ENCODE measurements at regions not wholly inside any gene's neighbourhood (a gene's known extent, or its start where the extent isn't known, plus 50 kb on each side); places are given as distances from the start of the nearest gene placed in this dataset.

DNA sequence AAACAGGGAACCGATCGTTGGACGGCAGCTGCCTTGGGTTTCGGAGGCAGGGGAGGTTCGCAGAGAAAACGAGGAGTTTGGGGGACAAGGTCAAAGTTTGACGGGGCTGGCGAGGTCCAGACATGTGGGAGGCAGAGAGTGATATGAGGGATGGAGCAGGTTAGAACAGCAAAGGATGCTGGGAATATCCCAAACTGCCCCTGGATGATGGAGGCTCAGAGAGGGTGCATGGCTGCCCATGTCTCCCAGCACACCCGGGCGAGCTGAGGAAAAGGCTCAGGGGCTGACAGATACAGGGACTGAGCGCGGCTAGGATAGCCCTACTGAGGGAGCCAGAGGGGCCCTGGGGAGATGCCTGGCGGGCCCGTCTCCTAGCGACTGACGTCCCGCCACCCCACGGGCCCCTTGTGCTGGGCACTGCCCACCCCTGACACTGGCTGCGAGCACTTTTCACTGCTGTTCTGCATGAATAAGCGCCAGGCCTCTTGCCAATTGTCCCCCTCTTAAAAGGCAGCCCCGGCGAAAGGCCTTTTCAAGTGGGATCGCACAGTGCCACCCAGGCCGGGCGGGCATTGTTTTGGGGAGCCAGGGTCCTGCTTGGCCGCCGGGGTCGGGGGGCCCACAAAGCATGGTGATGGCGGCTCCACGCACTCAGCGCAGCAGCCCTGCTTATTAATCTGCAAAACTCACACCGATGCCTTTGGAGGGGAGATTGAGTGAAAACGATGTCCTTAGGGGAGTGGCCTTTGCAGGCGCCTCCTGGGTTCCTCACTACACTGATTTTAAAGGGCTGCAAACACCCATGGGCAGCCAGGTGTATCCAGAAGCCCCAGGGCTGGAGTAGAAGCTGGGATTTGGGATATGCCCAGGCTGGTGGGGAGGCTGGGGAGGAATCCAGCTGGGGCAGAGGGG is 90.0 kb upstream of the LINC01488 start:
- H3K79me2 ChIP-seq (ENCODE audit: low read length), result no peaks in the 10 kb centered on the region
- 0 out of 2 replicates have a peak, but pooled peaks cover 3% of the 10 kb centered on the region for H3K9me3 ChIP-seq (ENCODE audit: low read length)
- H4K20me1 ChIP-seq (ENCODE audit: low read length), result no peaks in the 10 kb centered on the region
- ChIA-PET CTCF (no interaction called here), POLR2A (ENCODE audit: unreplicated experiment) (no interaction called here)
- no peak overlapping the region for H3K4me3 ChIP-seq (ENCODE audit: low read length)
- ATAC-seq, result no peak
- H3F3A ChIP-seq (ENCODE audit: low read length, unreplicated experiment), result no peaks in the 10 kb centered on the region
- peaks cover 19% of the 10 kb centered on the region for H3K4me1 ChIP-seq (ENCODE audit: insufficient read depth, low read length)
- no peak for TF ChIP-seq EZH2phosphoT487 (IDR thresholded peaks at IDR 0.05; ENCODE audit: borderline replicate concordance, low read length)
- TF ChIP-seq CTCF (conservative IDR thresholded peaks at IDR 0.05; ENCODE audit: low read depth, low read length), result no peak
- TF ChIP-seq EZH2 (IDR thresholded peaks at IDR 0.05; ENCODE audit: low read length, unreplicated experiment), result no peak
- H3K36me3 ChIP-seq (ENCODE audit: low read depth, low read length), result no peaks in the 10 kb centered on the region
- H3K4me2 ChIP-seq (ENCODE audit: low read length), result no peak overlapping the region
- H3K9ac ChIP-seq (ENCODE audit: low read length), result no peak overlapping the region
- H2AFZ ChIP-seq (ENCODE audit: low read length), result no peak overlapping the region
- intact Hi-C loops (cut with micrococcal nuclease), result no loop called here
- DNase-seq, result no peak
- no peaks in the 10 kb centered on the region for H3K27me3 ChIP-seq (ENCODE audit: low read length)
- no peak overlapping the region for H3K27ac ChIP-seq (ENCODE audit: low read length)
- no TSS peak for BruUV-seq (replicated peaks)
- H3K9me2 ChIP-seq (replicated peaks; ENCODE audit: low read length), result no peaks in the 10 kb centered on the region

DNA sequence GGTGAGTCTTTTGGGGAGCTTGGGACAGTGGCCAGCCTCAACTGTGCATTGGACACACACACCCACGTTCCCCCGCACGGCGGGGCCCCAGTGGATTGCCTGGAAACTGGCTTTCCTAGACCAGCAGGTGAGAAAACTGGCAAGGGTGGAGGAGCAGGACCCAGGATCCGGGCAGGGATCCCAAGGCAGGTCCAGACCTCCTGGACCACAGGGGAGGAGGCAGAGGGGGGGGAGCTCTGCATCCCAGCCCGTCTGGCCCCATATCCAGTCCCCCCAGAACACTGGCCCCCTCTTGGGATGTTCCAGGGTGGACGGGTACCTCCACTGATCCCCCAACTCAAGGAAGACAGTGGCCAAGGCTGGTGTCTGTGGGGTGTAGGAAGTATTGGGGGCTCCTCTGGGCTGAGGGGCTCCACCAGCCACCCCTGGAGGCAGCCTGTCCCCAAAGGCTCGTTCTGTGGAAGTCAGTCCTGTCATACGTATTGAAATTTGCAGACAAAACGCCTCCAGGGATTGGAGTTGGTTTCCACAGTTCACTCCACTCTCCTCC is 89.3 kb upstream of the LINC01488 start:
- no peaks in the 10 kb centered on the region for H3K27me3 ChIP-seq (ENCODE audit: low read length)
- no TSS peak for BruUV-seq (replicated peaks)
- no peak overlapping the region for H3K4me3 ChIP-seq (ENCODE audit: low read length)
- H3K4me1 ChIP-seq (ENCODE audit: insufficient read depth, low read length), result peaks cover 19% of the 10 kb centered on the region
- ChIA-PET CTCF (no interaction called here), POLR2A (ENCODE audit: unreplicated experiment) (no interaction called here)
- H3K79me2 ChIP-seq (ENCODE audit: low read length), result no peaks in the 10 kb centered on the region
- no peaks in the 10 kb centered on the region for H3K9me2 ChIP-seq (replicated peaks; ENCODE audit: low read length)
- H3K4me2 ChIP-seq (ENCODE audit: low read length), result no peak overlapping the region
- H3K36me3 ChIP-seq (ENCODE audit: low read depth, low read length), result no peaks in the 10 kb centered on the region
- intact Hi-C loops (cut with micrococcal nuclease), result no loop called here
- H3K27ac ChIP-seq (ENCODE audit: low read length), result no peak overlapping the region
- H3F3A ChIP-seq (ENCODE audit: low read length, unreplicated experiment), result no peaks in the 10 kb centered on the region
- ATAC-seq (no peak), DNase-seq (no peak)
- no peak overlapping the region for H2AFZ ChIP-seq (ENCODE audit: low read length)
- TF ChIP-seq EZH2phosphoT487 (IDR thresholded peaks at IDR 0.05; ENCODE audit: borderline replicate concordance, low read length), result no peak
- no peak for TF ChIP-seq CTCF (conservative IDR thresholded peaks at IDR 0.05; ENCODE audit: low read depth, low read length)
- no peak for TF ChIP-seq EZH2 (IDR thresholded peaks at IDR 0.05; ENCODE audit: low read length, unreplicated experiment)
- no peaks in the 10 kb centered on the region for H4K20me1 ChIP-seq (ENCODE audit: low read length)
- H3K9me3 ChIP-seq (ENCODE audit: low read length), result 0 out of 2 replicates have a peak, but pooled peaks cover 3% of the 10 kb centered on the region
- no peak overlapping the region for H3K9ac ChIP-seq (ENCODE audit: low read length)
